Vagina (tissue), 2 donors: ENCODE measurements at regions not wholly inside any gene's neighbourhood (a gene's known extent, or its start where the extent isn't known, plus 50 kb on each side); places are given as distances from the start of the nearest gene placed in this dataset.

Experiments
- CTCF ChIP-seq, 3 experiments: fragments of 450-650 bp in 2 of 3; fragments of 200-600 bp in 1 of 3; sonication (generic) in 1 of 3; IDR thresholded peaks; one replicate each; pipeline ENCODE4 v1.5.1; 2017 to 2019; ENCODE audit warnings: antibody characterized with exemption in 3 of 3, mild to moderate bottlenecking in 2 of 3, moderate library complexity in 2 of 3
- POLR2A ChIP-seq, 2 donors: fragments of 450-650 bp; IDR thresholded peaks; one replicate each; pipeline ENCODE4 v1.6.1; 2017; ENCODE audit warnings: antibody characterized with exemption in 2 of 2, mild to moderate bottlenecking in 2 of 2, moderate library complexity in 2 of 2

- no peak for TF ChIP-seq CTCF (IDR thresholded peaks at IDR 0.05)
- no peak for TF ChIP-seq POLR2A (IDR thresholded peaks at IDR 0.05)
Measured at GRCh38 chr1:235050911-235051360, 77.7 kb downstream of the TOMM20 start.
